T follicular helper cell (primary cell): ENCODE measurements at regions not wholly inside any gene's neighbourhood (a gene's known extent, or its start where the extent isn't known, plus 50 kb on each side); places are given as distances from the start of the nearest gene placed in this dataset.

ENCODE experiments used
- DNase-seq: peaks from one replicate; pipeline ENCODE4 v3.0.0-alpha.2; 2020; ENCODE audit warnings: low read depth

DNA sequence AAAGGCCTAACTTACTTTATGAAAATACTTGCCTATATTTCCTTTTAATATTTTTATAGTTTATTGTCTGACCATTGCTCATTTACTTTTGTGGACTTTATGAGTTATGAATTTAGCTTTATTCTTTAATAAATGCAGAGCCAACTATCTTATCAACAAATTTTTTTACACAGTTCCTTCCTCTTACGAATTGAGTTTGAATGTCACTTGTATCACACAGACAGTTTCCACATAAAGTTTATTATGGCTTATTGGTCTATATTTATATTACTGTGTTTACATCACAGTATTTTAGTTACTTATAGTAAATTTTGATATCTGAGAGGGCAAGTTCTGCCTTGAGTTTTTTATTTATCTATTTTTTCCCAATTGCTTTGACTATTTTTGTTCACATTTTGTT, 450.6 kb downstream of the C4orf33 start:
- no peak for DNase-seq

- DNase-seq = no peak
Observed at GRCh38 chr4:129550281-129550785, 454.4 kb downstream of the C4orf33 start.

DNA sequence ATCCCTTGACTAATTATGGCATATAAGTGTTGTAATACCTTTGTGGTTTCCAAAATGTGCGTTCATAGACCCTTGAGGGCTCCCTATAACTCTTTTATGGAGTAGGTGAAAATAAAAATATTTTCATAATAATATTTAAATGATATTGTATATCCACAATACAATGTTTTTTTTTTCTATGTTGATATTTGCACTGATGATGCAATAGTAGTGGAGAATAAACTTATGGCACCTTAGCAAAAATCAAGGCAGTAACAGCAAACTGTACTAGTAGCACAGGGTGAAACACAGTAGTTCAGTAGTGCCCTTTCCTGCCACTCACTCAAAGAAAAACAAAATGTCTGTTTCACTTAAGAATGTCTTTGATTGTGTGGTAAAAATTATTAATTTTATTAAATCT, 465.3 kb downstream of the C4orf33 start:
- DNase-seq = no peak

DNA sequence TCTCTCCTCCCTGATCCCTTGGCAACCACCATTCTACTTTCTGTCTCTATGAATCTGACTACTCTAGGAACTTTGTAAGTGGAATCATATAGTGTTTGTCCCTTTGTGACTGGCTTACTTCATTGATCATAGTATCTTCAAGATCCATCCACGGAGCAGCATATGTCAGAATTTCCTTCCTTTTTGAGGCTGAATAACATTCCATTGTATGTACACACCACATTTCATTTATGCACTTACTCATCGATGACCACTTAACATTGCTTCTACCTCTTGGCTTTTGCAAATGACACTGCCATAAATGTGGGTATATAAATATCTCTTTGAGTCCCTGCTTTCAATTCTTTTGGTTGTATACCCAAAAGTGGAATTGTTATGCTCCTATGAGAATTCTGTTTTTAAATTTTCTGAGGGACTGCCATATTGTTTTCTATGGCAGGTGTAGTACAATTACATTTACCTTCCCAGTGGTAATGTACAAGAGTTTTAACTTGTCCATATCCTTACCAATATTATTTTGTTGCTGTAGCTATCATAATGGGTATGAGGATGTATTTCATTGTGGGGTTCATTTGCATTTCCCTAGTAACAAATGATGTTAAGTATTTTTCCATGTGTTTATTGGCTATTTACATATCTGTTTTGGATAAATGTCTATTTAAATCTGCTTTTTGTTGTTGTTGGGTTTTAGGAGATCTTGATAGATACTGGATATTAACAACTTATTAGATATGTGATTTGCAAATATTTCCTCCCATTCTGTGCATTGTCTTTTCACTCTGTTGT, 466.1 kb downstream of the C4orf33 start:
- DNase-seq = no peak

DNA sequence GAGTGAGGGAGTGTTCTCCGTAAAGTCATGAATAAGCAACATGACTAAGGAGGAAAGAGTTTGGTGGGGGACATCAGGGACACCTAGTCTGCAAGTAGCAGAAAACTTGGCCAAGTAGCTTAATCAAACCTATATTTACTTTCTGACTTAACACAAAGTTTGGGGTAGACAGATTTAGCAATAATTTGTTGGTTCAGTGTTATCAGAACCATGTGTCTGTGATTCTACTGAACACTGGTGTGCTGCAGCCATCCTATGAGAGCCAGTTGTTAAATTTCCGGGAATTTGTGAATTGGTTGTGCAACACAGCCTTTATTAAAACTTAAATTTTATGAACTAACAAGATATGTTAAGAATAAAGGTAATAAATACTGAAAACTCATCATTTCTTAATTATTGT, 469.3 kb downstream of the C4orf33 start:
- DNase-seq = no peak

DNA sequence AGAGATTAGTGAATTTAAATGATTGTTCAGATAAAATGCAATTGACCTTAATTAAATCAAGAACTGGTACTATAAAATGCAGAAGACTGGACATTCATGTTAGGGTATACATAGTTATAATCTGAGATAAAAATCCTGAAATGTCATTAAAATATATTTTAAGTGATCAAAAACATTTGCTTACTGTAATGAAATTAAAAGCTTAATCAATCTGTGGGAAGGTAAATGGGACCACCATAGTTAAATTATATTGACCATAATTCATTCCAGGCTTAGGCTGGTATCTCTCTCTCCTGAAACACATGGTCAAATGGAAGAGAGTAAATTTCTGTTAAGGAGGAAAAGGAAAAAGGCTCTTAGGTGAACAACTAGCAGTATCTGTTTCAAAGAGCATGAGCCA, 474.4 kb downstream of the C4orf33 start:
- DNase-seq = no peak

DNA sequence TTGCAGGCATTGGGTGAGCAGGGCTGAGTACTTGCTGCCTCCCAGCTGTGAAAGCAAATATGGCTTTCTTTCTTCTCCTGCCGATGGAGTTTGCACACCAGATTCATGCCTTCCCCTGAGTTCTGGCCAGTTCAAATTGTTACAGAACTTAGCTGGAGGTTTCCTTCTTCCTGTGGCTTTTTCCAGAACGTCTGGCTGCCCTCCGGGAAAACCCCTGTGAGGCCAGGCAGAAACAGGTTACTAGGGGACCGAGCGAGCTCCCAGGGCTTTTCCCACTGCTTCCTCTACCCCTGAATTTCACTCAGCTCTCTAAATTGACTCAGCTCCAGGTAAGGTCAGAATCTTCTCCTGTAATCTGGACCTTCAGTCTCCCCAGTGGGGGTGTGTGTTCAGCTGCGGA, 482.4 kb downstream of the C4orf33 start:
- no peak for DNase-seq

GRCh38 chr4:129581305-129581704, 485.4 kb downstream of the C4orf33 start:
- no peak for DNase-seq

DNA sequence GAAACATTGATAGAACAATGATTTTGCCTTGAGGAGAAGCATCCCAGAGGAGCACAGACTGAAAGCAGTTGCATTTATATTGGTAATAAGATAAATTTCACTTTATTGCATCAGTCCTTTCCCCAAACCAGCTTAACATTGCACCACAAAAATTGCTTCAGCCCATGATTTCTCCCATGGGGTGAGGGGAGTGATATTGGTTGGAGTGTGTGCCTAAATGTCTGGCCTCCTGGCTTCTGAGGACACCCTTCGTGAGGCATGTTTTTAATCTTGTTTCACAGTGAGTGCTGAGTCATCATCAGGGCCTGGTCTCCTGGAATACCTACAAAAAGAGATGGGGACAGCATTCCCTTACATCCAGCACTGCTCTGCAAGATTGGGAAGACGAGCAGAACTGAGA, 487.9 kb downstream of the C4orf33 start:
- DNase-seq = no peak

- DNase-seq = no peak
Observed at GRCh38 chr4:129598582-129598981, 502.6 kb downstream of the C4orf33 start.

- no peak for DNase-seq
Observed at GRCh38 chr4:129600898-129601297, 504.9 kb downstream of the C4orf33 start.

DNA sequence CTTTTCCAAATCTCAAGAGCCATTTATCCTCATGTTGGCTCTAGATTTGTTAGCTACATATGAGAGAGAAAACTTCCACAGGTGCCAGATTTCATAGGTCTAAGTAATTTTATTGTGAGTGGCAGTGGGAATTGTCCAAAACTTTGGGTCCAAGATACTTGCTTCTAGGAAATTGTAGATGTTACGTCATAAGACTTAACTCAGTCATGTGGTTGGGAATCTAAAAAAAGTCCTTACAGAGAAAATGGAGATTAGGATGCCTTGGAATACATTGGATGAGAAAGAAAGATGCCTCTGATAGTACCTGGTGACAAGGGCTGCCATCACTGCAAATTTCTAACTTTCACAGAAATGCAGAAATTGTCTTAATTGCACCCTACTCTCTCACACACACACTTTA, 506.5 kb downstream of the C4orf33 start:
- no peak for DNase-seq

GRCh38 chr4:129603241-129603931, 507.4 kb downstream of the C4orf33 start:
- no peak for DNase-seq

DNA sequence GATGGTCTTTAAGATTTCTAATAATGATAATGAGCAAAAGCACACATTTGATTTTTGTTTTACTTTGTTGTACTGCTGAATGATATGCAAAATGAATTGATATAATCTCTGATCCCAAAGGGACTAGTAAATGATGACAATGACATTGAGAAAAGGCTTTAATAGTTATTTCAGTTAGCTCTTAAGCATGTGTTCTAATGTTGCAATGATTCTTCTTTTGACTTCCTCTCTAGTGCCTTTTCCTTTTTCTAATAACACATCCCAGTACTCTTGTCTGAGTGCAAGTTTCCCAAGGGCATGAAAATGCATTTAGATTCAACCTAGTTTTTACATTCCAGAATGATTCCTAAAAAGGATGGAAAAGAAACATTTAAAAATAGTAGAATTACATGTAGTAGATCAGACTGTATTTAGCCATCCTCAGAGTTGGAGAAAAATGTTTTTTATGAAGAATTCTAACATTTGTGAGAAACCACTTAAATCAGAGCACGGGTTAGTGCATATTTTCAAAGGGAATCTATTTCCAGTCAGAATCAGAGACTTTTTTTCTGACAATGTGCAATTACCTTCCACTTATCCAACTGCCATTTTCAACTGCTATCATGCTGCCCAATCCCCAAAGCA, 508.8 kb downstream of the C4orf33 start:
- DNase-seq = no peak

- DNase-seq = no peak
Observed at GRCh38 chr4:129614611-129615010, 518.7 kb downstream of the C4orf33 start.

GRCh38 chr4:129622566-129622965, 526.6 kb downstream of the C4orf33 start:
- DNase-seq = no peak

DNA sequence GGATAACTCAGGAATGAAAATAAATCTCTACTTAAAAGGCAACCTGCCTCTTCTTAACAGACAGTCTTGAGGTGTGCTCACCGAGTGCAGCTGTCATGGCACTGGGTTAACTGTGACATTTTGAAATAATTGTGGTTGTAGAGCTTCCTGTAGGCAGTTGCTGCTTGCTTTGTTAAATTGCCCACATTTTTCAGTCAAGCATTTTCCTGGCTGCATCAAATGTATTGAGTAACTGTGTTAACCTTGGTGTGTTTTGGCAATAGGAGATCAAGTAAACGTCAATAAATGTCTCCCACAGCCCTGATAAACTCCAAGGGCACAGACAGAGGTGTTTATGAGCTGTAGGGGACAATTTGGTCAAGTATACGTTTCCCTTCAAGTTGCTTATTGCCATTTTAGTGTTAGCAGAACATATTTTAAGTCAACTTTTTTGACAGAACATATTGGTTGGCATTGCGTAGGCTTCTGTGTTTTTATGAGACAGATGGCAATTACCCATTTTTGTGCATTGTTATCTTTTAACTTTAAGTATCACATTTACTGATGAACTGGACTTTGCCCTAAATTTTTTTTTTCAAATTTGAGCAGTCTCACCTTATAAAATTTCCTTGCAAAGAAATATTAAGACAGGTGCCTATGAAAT, 527.4 kb downstream of the C4orf33 start:
- no peak for DNase-seq

DNA sequence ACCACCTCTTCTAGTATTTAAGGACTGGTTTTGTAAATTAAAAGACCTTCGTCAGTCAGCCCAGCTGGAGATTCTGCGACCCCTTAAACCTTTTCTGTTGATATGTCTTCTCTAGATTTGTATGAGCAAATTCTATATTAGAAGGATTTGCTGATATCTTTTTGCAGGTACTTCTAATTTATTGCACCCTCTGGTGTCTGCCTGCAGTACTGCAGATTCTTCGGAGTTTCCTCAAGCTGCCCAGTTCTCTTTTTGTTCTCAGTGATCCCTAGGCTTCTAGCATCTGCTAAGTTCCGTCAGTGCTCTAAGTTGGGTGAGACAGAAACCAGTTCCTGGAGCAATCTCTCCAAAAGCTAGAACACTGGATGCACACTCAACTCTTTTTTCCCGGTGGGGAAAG, 545.2 kb downstream of the C4orf33 start:
- peak; percentile 6 for DNase-seq

DNA sequence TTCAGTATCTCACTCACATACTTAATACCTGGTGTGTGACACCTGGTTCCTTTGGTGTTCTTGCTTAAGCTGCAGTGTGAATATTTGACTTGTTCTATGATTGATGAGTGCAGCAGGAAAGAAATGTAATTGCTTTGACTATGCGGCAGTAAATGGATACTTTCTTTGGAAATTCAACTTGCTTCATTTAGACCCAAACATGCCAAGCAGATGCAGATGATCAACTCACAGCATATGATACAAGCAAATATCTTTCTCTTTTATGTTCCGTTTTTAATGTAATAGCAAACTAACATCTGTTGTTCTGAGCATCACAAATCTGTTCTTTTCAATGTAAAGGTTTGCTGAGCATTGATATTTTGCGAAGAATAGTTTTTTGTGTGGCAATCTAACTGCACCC, 549.5 kb downstream of the C4orf33 start:
- no peak for DNase-seq

GRCh38 chr4:129668092-129668491, 572.1 kb downstream of the C4orf33 start:
- DNase-seq = no peak

GRCh38 chr4:129672941-129673340, 577.0 kb downstream of the C4orf33 start:
- DNase-seq = no peak

DNA sequence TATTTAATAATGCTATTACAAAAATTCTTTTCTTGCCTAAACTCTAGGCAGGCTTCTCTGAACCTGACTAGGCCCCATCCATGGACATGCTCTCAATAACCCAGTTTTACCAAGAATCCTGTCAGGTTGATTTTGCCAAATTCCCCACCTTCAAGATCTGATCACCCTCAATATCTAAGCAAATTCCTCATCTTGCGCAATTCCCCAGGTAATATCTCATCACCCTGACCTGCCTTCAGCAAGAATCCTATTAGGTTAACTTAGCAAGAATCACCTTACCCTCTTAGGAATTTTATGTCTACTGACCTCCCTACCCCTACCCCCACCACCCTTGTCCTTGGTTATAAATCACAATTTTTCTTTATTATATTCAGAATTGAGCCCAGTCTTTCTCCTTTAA, 579.1 kb downstream of the C4orf33 start:
- DNase-seq = no peak
